Fibroblast of lung (primary cell): ENCODE measurements at regions not wholly inside any gene's neighbourhood (a gene's known extent, or its start where the extent isn't known, plus 50 kb on each side); places are given as distances from the start of the nearest gene placed in this dataset.

Source experiments
- CTCF ChIP-seq, 2 donors: IDR thresholded peaks in 1 of 2; conservative IDR thresholded peaks in 1 of 2; 1 replicate in 1 of 2; 2 replicates in 1 of 2; pipeline ENCODE4 v1.5.1; 2011 to 2012; ENCODE audit warnings: low read length in 2 of 2, control low read depth in 1 of 2, inconsistent platforms in 1 of 2, low read depth in 1 of 2, mild to moderate bottlenecking in 1 of 2
- EZH2 ChIP-seq: IDR thresholded peaks from 2 replicates; pipeline ENCODE4 v1.5.1; 2012; ENCODE audit warnings: low read length, control low read depth, mild to moderate bottlenecking; ENCODE audit errors: missing control alignments

- TF ChIP-seq CTCF (conservative IDR thresholded peaks at IDR 0.05 in 1 of 2, IDR thresholded peaks at IDR 0.05 in 1 of 2; ENCODE audit: low read depth in 1 of 2, low read length in 2 of 2) (no peak), EZH2 (no peak)
Measured at GRCh38 chr14:22474730-22475351, 114.2 kb downstream of the DAD1 start.
